ENCODE measurements at regions not wholly inside any gene's neighbourhood (a gene's known extent, or its start where the extent isn't known, plus 50 kb on each side); places are given as distances from the start of the nearest gene placed in this dataset.

GRCh38 chr4:18082236-18082635, 60.7 kb upstream of the LCORL start:
- intact Hi-C loops (cut with DNase I), result no loop called here
- DNase-seq, result no peak

- no peak for DNase-seq
- intact Hi-C loops (cut with DNase I), result no loop called here
These were observed 60.2 kb upstream of the LCORL start for GRCh38 chr4:18081708-18082107.

- DNase-seq, result no peak
- intact Hi-C loops (cut with DNase I), result no loop called here
These were observed 56.3 kb upstream of the LCORL start for GRCh38 chr4:18077808-18078207.

GRCh38 chr4:18075823-18076433, 54.4 kb upstream of the LCORL start:
- peak in 2 of 42 donors; percentile 4 to 11 for DNase-seq

GRCh38 chr4:18071894-18072293, 50.3 kb upstream of the LCORL start:
- no peak for DNase-seq
- intact Hi-C loops (cut with DNase I), result no loop called here

More at GRCh38 chr4:18075823-18076433, 54.4 kb upstream of the LCORL start:
- intact Hi-C loops (cut with DNase I), result no loop called here

Data from head of caudate nucleus (tissue), 42 donors.